Right ventricle myocardium inferior (tissue), 1 donor: ENCODE measurements at regions not wholly inside any gene's neighbourhood (a gene's known extent, or its start where the extent isn't known, plus 50 kb on each side); places are given as distances from the start of the nearest gene placed in this dataset.

Experiments used
- ATAC-seq: fragments of 200-7000 bp; cut with Tn5 transposase; one replicate; pipeline ENCODE4 v1.9.1; 2020; ENCODE audit warnings: mild to moderate bottlenecking, moderate library complexity
- DNase-seq: peaks from one replicate; pipeline ENCODE4 v3.0.0; 2021; ENCODE audit errors: missing footprints
- intact Hi-C: fragments of 100-400 bp; cut with DNase I; formaldehyde crosslinking; loops from one replicate; pipeline ENCODE4 v1.11.0; 2022
- donor health status: DM: no; HTN: yes; CAD: no; lungs with severe emphysema.

- DNase-seq (no peak), ATAC-seq (no peak)
- intact Hi-C loops, result no loop called here
Measured at GRCh38 chr6:2412731-2413130, 167.3 kb upstream of the GMDS start.

- intact Hi-C loops, result no loop called here
- ATAC-seq, result no peak
- DNase-seq, result no peak
Measured at GRCh38 chr6:2410656-2411380, 165.4 kb upstream of the GMDS start.

- DNase-seq (no peak), ATAC-seq (no peak)
- intact Hi-C loops, result no loop called here
Measured at GRCh38 chr6:2407525-2407924, 162.1 kb upstream of the GMDS start.

GRCh38 chr6:2404211-2404929 is 159.0 kb upstream of the GMDS start:
- no peak for ATAC-seq
- intact Hi-C loops, result no loop called here
- no peak for DNase-seq

GRCh38 chr6:2403546-2403945 is 158.1 kb upstream of the GMDS start:
- ATAC-seq (no peak), DNase-seq (no peak)
- intact Hi-C loops, result no loop called here

GRCh38 chr6:2396846-2397630 is 151.6 kb upstream of the GMDS start:
- no peak for DNase-seq
- intact Hi-C loops, result no loop called here
- no peak for ATAC-seq

- ATAC-seq, result no peak
- intact Hi-C loops, result no loop called here
Measured at GRCh38 chr6:2396042-2396657, 150.7 kb upstream of the GMDS start.

GRCh38 chr6:2388554-2389324 is 143.3 kb upstream of the GMDS start:
- intact Hi-C loops, result no loop called here
- DNase-seq (no peak), ATAC-seq (no peak)

More at GRCh38 chr6:2396042-2396657, 150.7 kb upstream of the GMDS start:
- no peak for DNase-seq

- DNase-seq (no peak), ATAC-seq (no peak)
- intact Hi-C loops, result no loop called here
Measured at GRCh38 chr6:2387445-2387844, 142.0 kb upstream of the GMDS start.

GRCh38 chr6:2385471-2385983 is 140.1 kb upstream of the GMDS start:
- intact Hi-C loops, result no loop called here
- DNase-seq, result no peak

GRCh38 chr6:2384528-2384927 is 139.1 kb upstream of the GMDS start:
- DNase-seq (no peak), ATAC-seq (no peak)
- intact Hi-C loops, result no loop called here

More at GRCh38 chr6:2385471-2385983, 140.1 kb upstream of the GMDS start:
- no peak for ATAC-seq

- ATAC-seq (peak; percentile 89), DNase-seq (no peak)
- intact Hi-C loops, result no loop called here
Measured at GRCh38 chr6:2381872-2382661, 136.7 kb upstream of the GMDS start.

- ATAC-seq, result no peak
- DNase-seq, result no peak
- intact Hi-C loops, result no loop called here
Measured at GRCh38 chr6:2378891-2379652, 133.7 kb upstream of the GMDS start.

- ATAC-seq (no peak), DNase-seq (no peak)
- intact Hi-C loops, result no loop called here
Measured at GRCh38 chr6:2378046-2378657, 132.7 kb upstream of the GMDS start.

- intact Hi-C loops, result no loop called here
- ATAC-seq (no peak), DNase-seq (no peak)
Measured at GRCh38 chr6:2376429-2377355, 131.3 kb upstream of the GMDS start.

- ATAC-seq (no peak), DNase-seq (no peak)
- intact Hi-C loops, result no loop called here
Measured at GRCh38 chr6:2375443-2375842, 130.0 kb upstream of the GMDS start.
